ENCODE measurements at regions not wholly inside any gene's neighbourhood (a gene's known extent, or its start where the extent isn't known, plus 50 kb on each side); places are given as distances from the start of the nearest gene placed in this dataset.
"Not testable (repeated sequence)": the region's sequence is repeated elsewhere in the genome, so short reads cannot be mapped to it uniquely, and the experiment has no call there.

GRCh38 chr2:175829741-175830140 lies 172.3 kb downstream of the LNPK start:
- no peak for DNase-seq (ENCODE audit: low spot score)

GRCh38 chr2:175827856-175828255 lies 174.2 kb downstream of the LNPK start:
- DNase-seq (ENCODE audit: low spot score), result no peak

- DNase-seq (ENCODE audit: low spot score), result no peak
Measured at GRCh38 chr2:175824243-175824642, 177.8 kb downstream of the LNPK start.

GRCh38 chr2:175823707-175824073 lies 178.4 kb downstream of the LNPK start:
- no peak for DNase-seq (ENCODE audit: low spot score)

GRCh38 chr2:175823002-175823706 lies 178.9 kb downstream of the LNPK start:
- no peak for DNase-seq (ENCODE audit: low spot score)

- DNase-seq (ENCODE audit: low spot score), result no peak
Measured at GRCh38 chr2:175817221-175817620, 184.8 kb downstream of the LNPK start.

GRCh38 chr2:175815537-175815936 lies 186.5 kb downstream of the LNPK start:
- no peak for DNase-seq (ENCODE audit: low spot score)

- DNase-seq (ENCODE audit: low spot score), result no peak
Measured at GRCh38 chr2:175811971-175812370, 190.1 kb downstream of the LNPK start.

- no peak for DNase-seq (ENCODE audit: low spot score)
Measured at GRCh38 chr2:175808858-175809257, 193.2 kb downstream of the LNPK start.

GRCh38 chr2:175808078-175808477 lies 194.0 kb downstream of the LNPK start:
- no peak for DNase-seq (ENCODE audit: low spot score)

- no peak for DNase-seq (ENCODE audit: low spot score)
Measured at GRCh38 chr2:175807031-175807873, 194.8 kb downstream of the LNPK start.

GRCh38 chr2:175806570-175806969 lies 195.5 kb downstream of the LNPK start:
- DNase-seq (ENCODE audit: low spot score), result no peak

- no peak for DNase-seq (ENCODE audit: low spot score)
Measured at GRCh38 chr2:175806125-175806490, 196.0 kb downstream of the LNPK start.

- no peak for DNase-seq (ENCODE audit: low spot score)
Measured at GRCh38 chr2:175805442-175806124, 196.5 kb downstream of the LNPK start.

- DNase-seq (ENCODE audit: low spot score), result no peak
Measured at GRCh38 chr2:175804122-175804521, 197.9 kb downstream of the LNPK start.

GRCh38 chr2:175796422-175796821 lies 205.6 kb downstream of the LNPK start:
- DNase-seq (ENCODE audit: low spot score), result not testable (repeated sequence)

GRCh38 chr2:175793648-175794047 lies 208.4 kb downstream of the LNPK start:
- DNase-seq (ENCODE audit: low spot score), result no peak

GRCh38 chr2:175792881-175793280 lies 209.2 kb downstream of the LNPK start:
- no peak for DNase-seq (ENCODE audit: low spot score)

- DNase-seq (ENCODE audit: low spot score), result no peak
Measured at GRCh38 chr2:175792199-175792598, 209.9 kb downstream of the LNPK start.

GRCh38 chr2:175786471-175787124 lies 215.5 kb downstream of the LNPK start:
- no peak for DNase-seq (ENCODE audit: low spot score)

- not testable (repeated sequence) for DNase-seq (ENCODE audit: low spot score)
Measured at GRCh38 chr2:175777337-175777736, 224.7 kb downstream of the LNPK start.

- DNase-seq (ENCODE audit: low spot score), result no peak
Measured at GRCh38 chr2:175769200-175769599, 232.9 kb downstream of the LNPK start.

Measured in ureter (tissue), 1 donor.